NCI-H1105 treated with DMSO at 0.1 percent for 48 hours (cell line): ENCODE measurements at regions not wholly inside any gene's neighbourhood (a gene's known extent, or its start where the extent isn't known, plus 50 kb on each side); places are given as distances from the start of the nearest gene placed in this dataset.
"Not testable (repeated sequence)": the region's sequence is repeated elsewhere in the genome, so short reads cannot be mapped to it uniquely, and the experiment has no call there.

Source experiments
- DNase-seq: peaks from one replicate; lab custom pipeline; 2025; lab: John Stamatoyannopoulos, UW

- DNase-seq: no peak
These were observed 111.0 kb downstream of the FAM53A start for GRCh38 chr4:1572964-1573720.

- no peak for DNase-seq
These were observed 111.6 kb downstream of the FAM53A start for GRCh38 chr4:1572521-1572920.

GRCh38 chr4:1572010-1572385 lies 112.1 kb downstream of the FAM53A start:
- no peak for DNase-seq

GRCh38 chr4:1571165-1572009 lies 112.7 kb downstream of the FAM53A start:
- DNase-seq: no peak

GRCh38 chr4:1570291-1571164 lies 113.6 kb downstream of the FAM53A start:
- no peak for DNase-seq

GRCh38 chr4:1569461-1570151 lies 114.5 kb downstream of the FAM53A start:
- no peak for DNase-seq

GRCh38 chr4:1568855-1569460 lies 115.2 kb downstream of the FAM53A start:
- DNase-seq: no peak

- DNase-seq: no peak
These were observed 116.1 kb downstream of the FAM53A start for GRCh38 chr4:1567808-1568581.

GRCh38 chr4:1567519-1567807 lies 116.7 kb downstream of the FAM53A start:
- no peak for DNase-seq

GRCh38 chr4:1566838-1567518 lies 117.1 kb downstream of the FAM53A start:
- DNase-seq: no peak

GRCh38 chr4:1566301-1566837 lies 117.7 kb downstream of the FAM53A start:
- not testable (repeated sequence) for DNase-seq

- no peak for DNase-seq
These were observed 118.4 kb downstream of the FAM53A start for GRCh38 chr4:1565598-1566295.

- no peak for DNase-seq
These were observed 119.4 kb downstream of the FAM53A start for GRCh38 chr4:1564535-1565375.

GRCh38 chr4:1563768-1564485 lies 120.2 kb downstream of the FAM53A start:
- no peak for DNase-seq

GRCh38 chr4:1563241-1563640 lies 120.9 kb downstream of the FAM53A start:
- no peak for DNase-seq

- DNase-seq: no peak
These were observed 121.3 kb downstream of the FAM53A start for GRCh38 chr4:1562771-1563170.

- DNase-seq: no peak
These were observed 121.7 kb downstream of the FAM53A start for GRCh38 chr4:1562371-1562770.
